ENCODE measurements at regions not wholly inside any gene's neighbourhood (a gene's known extent, or its start where the extent isn't known, plus 50 kb on each side); places are given as distances from the start of the nearest gene placed in this dataset.

GRCh38 chr3:186487819-186488218, 56.4 kb downstream of the CRYGS start:
- Mint-ChIP-seq H3K27me3 (no peaks in the 10 kb centered on the region), H3K4me1 (peaks cover 15% of the 10 kb centered on the region), H3K4me3 (no peak overlapping the region), H3K9me3 (no peaks in the 10 kb centered on the region), H3K27ac (no peak overlapping the region)
- DNase-seq (no peak), ATAC-seq (no peak)

DNA sequence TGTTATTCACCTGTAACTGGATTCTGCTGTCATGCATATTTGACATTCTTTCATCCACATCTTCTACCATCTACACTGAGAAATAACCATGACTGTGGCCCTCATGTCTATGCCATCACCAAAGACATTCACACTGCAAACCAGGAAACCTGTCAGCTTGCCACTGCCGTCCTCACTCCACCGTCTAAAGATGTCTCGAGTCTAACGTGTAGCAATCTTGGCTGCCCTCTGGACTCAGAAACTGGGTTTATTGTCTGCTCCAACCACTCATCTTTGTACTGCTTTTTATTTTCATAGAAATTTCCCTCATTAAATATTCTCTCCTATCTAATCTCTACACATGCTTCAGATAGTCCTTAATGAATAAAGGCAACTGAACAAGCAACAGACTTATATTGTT, 57.1 kb downstream of the CRYGS start:
- Mint-ChIP-seq H3K27me3 (no peaks in the 10 kb centered on the region), H3K4me1 (peaks cover 15% of the 10 kb centered on the region), H3K9me3 (no peaks in the 10 kb centered on the region), H3K4me3 (no peak overlapping the region), H3K27ac (no peak overlapping the region)
- no peak for ATAC-seq
- no peak for DNase-seq

DNA sequence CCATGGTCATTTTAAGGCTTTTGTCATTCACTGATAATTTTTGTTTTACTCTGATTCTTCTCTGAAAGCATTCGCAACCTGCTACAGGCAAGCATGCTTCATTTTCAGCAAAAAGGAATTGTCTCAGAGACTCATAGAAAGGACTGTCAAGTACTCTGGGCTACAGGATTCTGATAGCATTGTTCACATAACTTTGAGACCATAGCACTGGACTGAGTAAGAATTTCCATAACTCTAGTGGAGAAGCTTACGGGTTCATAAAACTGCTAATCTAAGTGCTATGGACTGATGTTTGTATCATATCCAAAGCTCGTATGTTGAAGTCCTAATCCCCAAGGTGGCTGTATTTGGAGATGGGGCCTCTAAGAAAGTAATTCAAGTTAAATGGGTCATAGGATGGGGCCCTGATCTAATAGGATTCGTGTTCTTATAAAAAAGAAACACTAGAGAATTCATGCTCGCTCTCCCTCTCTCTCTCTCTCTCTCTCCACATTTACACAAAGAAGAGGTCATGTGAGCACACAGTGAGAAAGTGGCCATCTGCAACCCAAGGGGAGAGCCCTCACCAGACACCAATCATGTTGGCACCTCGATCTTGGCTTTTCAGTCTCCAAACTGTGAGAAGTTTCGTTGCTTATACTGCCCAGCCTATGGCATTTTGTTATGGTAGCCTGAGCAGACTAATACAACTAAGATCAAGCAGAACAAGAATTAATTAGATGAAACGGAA, 60.4 kb downstream of the CRYGS start:
- H3K27ac Mint-ChIP-seq = peak overlapping the region in 1 of 2 donors; percentile 41
- ATAC-seq = no peak
- no peak overlapping the region for H3K4me3 Mint-ChIP-seq
- H3K27me3 Mint-ChIP-seq = peaks cover 2% of the 10 kb centered on the region
- no peaks in the 10 kb centered on the region for H3K9me3 Mint-ChIP-seq
- H3K4me1 Mint-ChIP-seq = peaks cover 18% of the 10 kb centered on the region
- no peak for DNase-seq

DNA sequence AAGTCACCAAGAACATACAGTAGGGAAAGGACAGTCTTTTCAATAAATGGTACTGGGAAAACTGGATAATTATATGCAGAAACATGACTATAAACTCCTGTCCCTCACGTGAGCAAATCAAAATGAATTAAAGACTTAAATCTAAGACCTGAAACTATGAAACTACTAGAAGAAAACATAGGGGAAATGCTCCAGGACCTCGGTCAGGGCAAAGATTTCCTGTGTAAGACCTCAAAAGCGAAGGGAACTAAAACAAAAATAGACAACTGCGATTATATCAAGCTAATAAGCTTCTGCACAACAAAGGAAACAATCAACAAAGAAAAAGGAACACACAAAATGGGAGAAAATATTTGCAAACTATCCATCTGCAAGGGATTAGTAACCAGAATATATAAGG, 62.7 kb downstream of the CRYGS start:
- no peaks in the 10 kb centered on the region for H3K9me3 Mint-ChIP-seq
- H3K27me3 Mint-ChIP-seq = peaks cover 9% of the 10 kb centered on the region
- DNase-seq (no peak), ATAC-seq (no peak)
- H3K4me1 Mint-ChIP-seq = peaks cover 6% of the 10 kb centered on the region
- H3K27ac Mint-ChIP-seq = no peak overlapping the region
- no peak overlapping the region for H3K4me3 Mint-ChIP-seq

- peak overlapping the region in 1 of 2 donors; percentile 72 for H3K4me3 Mint-ChIP-seq
- DNase-seq (no peak), ATAC-seq (no peak)
- no peaks in the 10 kb centered on the region for H3K9me3 Mint-ChIP-seq
- no peak overlapping the region for H3K27ac Mint-ChIP-seq
- H3K27me3 Mint-ChIP-seq = peaks cover 9% of the 10 kb centered on the region
- peaks cover 12% of the 10 kb centered on the region for H3K4me1 Mint-ChIP-seq
Observed at GRCh38 chr3:186477876-186478275, 66.3 kb downstream of the CRYGS start.

DNA sequence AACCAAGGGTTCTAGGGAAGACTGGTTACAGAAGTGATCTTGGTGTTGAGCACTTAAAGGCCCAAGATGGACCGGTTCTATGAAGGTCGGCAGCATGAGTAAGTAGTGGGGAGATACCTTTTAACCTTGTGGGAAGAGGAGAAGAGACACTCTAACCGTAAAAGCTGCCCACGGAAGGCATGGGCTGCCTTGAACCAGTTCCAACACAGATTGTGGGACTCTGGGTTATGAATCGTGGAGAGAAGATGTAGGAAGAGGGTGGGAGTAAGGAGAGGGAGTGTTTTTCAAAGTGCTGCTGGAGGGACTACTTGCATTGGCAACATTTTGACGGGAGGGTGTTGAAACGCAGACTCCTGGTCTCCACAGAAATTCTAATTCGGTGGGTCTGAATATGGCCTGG, 67.1 kb downstream of the CRYGS start:
- no peak for DNase-seq

DNA sequence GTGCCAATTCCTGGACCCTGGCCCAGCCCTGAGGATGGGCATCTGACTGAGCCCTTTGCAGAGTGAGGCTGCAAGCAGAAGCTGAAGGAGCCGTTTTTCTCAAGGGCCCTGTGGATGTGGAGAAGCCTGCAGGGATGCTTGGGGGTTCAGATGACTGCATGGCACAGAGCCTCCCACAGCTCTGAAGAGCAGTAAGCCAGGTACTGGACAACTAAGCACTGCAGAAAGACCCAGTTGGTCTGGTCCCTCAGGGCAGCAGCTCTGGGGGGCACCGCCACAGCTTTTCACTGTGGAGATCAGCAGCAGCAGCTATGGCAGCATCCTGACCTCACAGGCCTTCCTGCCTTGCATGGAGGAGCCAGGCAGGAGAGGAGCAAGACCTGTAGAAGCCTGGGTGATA, 67.6 kb downstream of the CRYGS start:
- ATAC-seq (peak; percentile 43), DNase-seq (no peak)
- Mint-ChIP-seq H3K4me1 (peaks cover 9% of the 10 kb centered on the region), H3K27me3 (peaks cover 9% of the 10 kb centered on the region), H3K9me3 (no peaks in the 10 kb centered on the region), H3K4me3 (peak overlapping the region; percentile 37 to 72), H3K27ac (peak overlapping the region; percentile 64 to 89)

More for the DNA sequence above, 67.1 kb downstream of the CRYGS start:
- Mint-ChIP-seq H3K4me1 (peaks cover 12% of the 10 kb centered on the region), H3K27me3 (peaks cover 9% of the 10 kb centered on the region), H3K27ac (peak overlapping the region; percentile 64 to 89), H3K9me3 (no peaks in the 10 kb centered on the region), H3K4me3 (peak overlapping the region; percentile 37 to 72)
- ATAC-seq = no peak

DNA sequence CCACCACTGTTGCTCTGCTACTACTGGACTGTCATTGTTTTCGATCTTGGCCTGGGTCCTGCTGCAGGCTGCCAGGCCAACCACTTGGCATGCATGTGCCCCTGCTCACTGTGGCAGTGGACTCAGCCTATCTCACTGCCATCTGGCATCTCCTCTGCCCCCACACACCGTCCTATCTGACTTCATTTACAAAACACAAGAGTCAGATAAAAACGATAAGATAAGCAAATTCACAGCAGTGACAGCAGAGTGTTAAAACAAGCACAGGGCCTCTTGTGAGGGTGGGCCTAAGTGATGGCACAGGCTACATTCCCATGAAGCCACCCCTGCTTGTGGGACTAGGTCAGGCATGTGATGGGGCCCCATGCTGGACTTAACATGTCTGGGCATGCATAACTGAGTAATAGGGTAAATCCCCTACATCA, 68.1 kb downstream of the CRYGS start:
- Mint-ChIP-seq H3K4me1 (peaks cover 6% of the 10 kb centered on the region), H3K4me3 (peak overlapping the region; percentile 23 to 37), H3K9me3 (no peaks in the 10 kb centered on the region), H3K27ac (peak overlapping the region; percentile 64 to 89), H3K27me3 (peaks cover 9% of the 10 kb centered on the region)
- peak in 1 of 2 donors; percentile 31 for DNase-seq
- peak; percentile 87 for ATAC-seq

DNA sequence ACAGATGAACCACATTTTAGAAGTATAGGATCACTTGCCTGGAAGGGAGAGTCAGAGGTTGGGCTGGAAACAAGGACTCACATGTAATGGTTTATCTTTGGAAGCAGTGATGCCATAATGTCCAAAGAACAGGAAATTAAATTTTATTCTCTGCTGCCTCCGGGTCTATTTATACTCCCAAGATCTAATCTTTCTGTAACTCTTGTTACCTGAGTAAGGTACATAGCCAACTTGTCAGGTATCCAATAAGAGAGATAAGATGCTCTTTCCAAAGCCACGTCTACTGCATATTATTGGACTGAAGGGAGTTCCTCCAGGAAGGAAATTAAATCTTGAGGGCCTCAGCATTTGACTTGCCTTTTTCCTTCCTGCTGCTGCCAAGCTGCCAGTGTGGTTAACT, 71.0 kb downstream of the CRYGS start:
- ATAC-seq (no peak), DNase-seq (no peak)
- no peak overlapping the region for H3K4me3 Mint-ChIP-seq
- peak overlapping the region in 1 of 2 donors; percentile 35 for H3K27ac Mint-ChIP-seq
- peaks cover 1% of the 10 kb centered on the region for H3K27me3 Mint-ChIP-seq
- no peaks in the 10 kb centered on the region for H3K9me3 Mint-ChIP-seq
- peaks cover 15% of the 10 kb centered on the region for H3K4me1 Mint-ChIP-seq

DNA sequence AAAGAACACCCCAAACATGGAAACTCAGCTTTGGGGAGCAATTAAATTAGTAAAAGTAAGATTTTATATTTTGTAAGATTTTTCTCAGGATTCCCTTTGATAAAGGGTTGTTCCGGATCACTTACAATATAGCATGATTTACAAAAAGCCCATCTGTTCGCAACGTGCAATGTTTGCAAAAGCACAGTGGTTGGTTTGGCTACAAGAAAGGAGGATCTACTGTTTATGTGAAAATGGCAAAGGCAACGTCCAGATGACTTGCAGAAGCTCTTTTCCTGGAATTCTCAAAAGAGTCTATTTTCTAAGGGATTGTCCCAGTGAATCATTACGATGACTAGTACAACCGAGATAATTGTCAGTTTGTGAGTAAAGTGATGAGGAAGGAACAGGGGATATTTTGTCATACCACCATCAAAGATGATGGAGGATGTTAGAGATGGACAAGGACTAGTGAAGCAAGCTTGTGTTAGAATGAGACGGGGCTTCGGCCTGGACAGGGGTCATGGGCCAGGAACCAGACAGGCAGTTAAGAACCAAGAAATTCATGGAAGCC, 71.6 kb downstream of the CRYGS start:
- H3K4me1 Mint-ChIP-seq = peaks cover 15% of the 10 kb centered on the region
- DNase-seq (no peak), ATAC-seq (no peak)
- no peak overlapping the region for H3K27ac Mint-ChIP-seq
- H3K27me3 Mint-ChIP-seq = no peaks in the 10 kb centered on the region
- no peak overlapping the region for H3K4me3 Mint-ChIP-seq
- no peaks in the 10 kb centered on the region for H3K9me3 Mint-ChIP-seq

- Mint-ChIP-seq H3K4me3 (no peak overlapping the region), H3K27me3 (no peaks in the 10 kb centered on the region), H3K4me1 (peaks cover 15% of the 10 kb centered on the region), H3K9me3 (no peaks in the 10 kb centered on the region), H3K27ac (no peak overlapping the region)
- ATAC-seq (no peak), DNase-seq (no peak)
Observed at GRCh38 chr3:186471771-186472170, 72.4 kb downstream of the CRYGS start.

DNA sequence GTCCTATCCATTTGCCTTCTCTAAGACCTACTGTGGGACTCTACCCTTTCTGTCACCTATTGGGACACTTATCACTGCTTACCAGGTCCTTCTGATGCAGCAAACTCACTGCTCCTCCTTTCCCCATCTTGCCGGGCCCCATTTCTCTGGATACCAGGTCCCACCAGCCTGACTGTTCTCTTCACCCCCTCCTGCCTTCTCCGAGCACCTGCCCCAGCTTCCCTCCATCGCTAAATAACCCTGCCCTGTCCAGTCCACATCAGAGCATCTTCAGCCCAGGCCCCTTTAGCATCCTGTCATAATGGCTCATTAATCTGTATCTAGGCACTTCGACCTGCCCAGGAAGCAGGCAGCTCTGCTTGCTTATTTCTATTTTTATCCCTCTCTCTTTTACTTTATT, 74.7 kb downstream of the CRYGS start:
- H3K27ac Mint-ChIP-seq = peak overlapping the region in 1 of 2 donors; percentile 48
- H3K27me3 Mint-ChIP-seq = no peaks in the 10 kb centered on the region
- H3K9me3 Mint-ChIP-seq = no peaks in the 10 kb centered on the region
- no peak for DNase-seq
- H3K4me3 Mint-ChIP-seq = no peak overlapping the region
- ATAC-seq = no peak
- peaks cover 9% of the 10 kb centered on the region for H3K4me1 Mint-ChIP-seq

- Mint-ChIP-seq H3K9me3 (no peaks in the 10 kb centered on the region), H3K4me3 (no peak overlapping the region), H3K4me1 (peaks cover 9% of the 10 kb centered on the region), H3K27me3 (no peaks in the 10 kb centered on the region), H3K27ac (no peak overlapping the region)
- ATAC-seq = no peak
- no peak for DNase-seq
Observed at GRCh38 chr3:186467969-186468368, 76.2 kb downstream of the CRYGS start.

- H3K27me3 Mint-ChIP-seq = no peaks in the 10 kb centered on the region
- H3K4me3 Mint-ChIP-seq = no peak overlapping the region
- no peaks in the 10 kb centered on the region for H3K9me3 Mint-ChIP-seq
Observed at GRCh38 chr3:186466391-186466974, 77.7 kb downstream of the CRYGS start.

GRCh38 chr3:186465508-186465907, 78.7 kb downstream of the CRYGS start:
- Mint-ChIP-seq H3K9me3 (no peaks in the 10 kb centered on the region), H3K27ac (no peak overlapping the region), H3K4me1 (peaks cover 14% of the 10 kb centered on the region), H3K4me3 (no peak overlapping the region), H3K27me3 (peaks cover under 1% of the 10 kb centered on the region)
- ATAC-seq (no peak), DNase-seq (no peak)

More at GRCh38 chr3:186466391-186466974, 77.7 kb downstream of the CRYGS start:
- Mint-ChIP-seq H3K4me1 (peaks cover 10% of the 10 kb centered on the region), H3K27ac (no peak overlapping the region)
- ATAC-seq (no peak), DNase-seq (no peak)

DNA sequence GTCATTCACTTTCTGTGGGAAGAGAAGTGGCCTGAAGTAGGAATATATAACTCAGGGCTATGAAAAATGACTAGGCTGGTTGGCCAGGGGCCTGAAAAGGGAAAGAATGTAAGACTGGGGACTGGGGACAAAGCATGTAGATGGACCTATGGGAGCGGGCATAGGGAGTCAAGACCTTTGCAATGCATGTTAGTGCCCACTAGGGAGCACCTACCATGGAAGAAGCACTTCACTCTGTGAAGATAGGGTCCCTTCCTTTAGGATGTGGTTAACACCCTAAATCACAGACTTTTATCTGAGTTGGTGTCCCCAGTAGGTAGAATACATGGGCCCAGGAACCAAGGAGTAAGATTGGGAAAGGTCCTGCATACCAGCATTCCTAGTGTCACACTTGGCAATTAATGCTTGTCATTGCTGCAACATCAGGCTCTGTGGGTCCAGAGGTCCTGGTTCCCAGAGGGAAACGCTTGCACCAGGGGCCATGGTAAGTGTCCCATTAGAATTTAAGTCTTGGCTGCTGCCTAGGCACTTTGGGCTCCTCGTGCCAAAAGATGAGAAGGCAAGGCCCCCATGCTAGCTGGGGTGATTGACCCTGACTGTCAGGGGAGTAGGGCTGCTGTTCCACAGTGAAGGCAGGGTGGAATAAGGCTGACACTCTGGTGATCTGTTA, 79.6 kb downstream of the CRYGS start:
- peak; percentile 56 for ATAC-seq
- Mint-ChIP-seq H3K27me3 (peaks cover 10% of the 10 kb centered on the region), H3K27ac (no peak overlapping the region), H3K4me3 (no peak overlapping the region), H3K9me3 (no peaks in the 10 kb centered on the region), H3K4me1 (peaks cover 9% of the 10 kb centered on the region)
- DNase-seq = no peak

Measured in stimulated activated naive CD8-positive, alpha-beta T cell treated with anti-CD3 and anti-CD28 coated beads, Interleukin-15, amount 100 ng/mL, for 72 hours (primary cell).